DMS153 (cell line): ENCODE measurements at regions not wholly inside any gene's neighbourhood (a gene's known extent, or its start where the extent isn't known, plus 50 kb on each side); places are given as distances from the start of the nearest gene placed in this dataset.
A peak's percentile ranks its signal among the peaks of the same experiment; 100 is the strongest.

Experiments
- DNase-seq: peaks from one replicate; lab custom pipeline; 2025; lab: John Stamatoyannopoulos, UW

- no peak for DNase-seq
Observed at GRCh38 chr17:72390675-72391508, 270.1 kb downstream of the SOX9 start.

- no peak for DNase-seq
Observed at GRCh38 chr17:72392056-72393010, 271.5 kb downstream of the SOX9 start.

GRCh38 chr17:72393553-72393952 is 272.7 kb downstream of the SOX9 start:
- DNase-seq: no peak

GRCh38 chr17:72394531-72394930 is 273.7 kb downstream of the SOX9 start:
- DNase-seq: no peak

- no peak for DNase-seq
Observed at GRCh38 chr17:72396121-72396520, 275.3 kb downstream of the SOX9 start.

- no peak for DNase-seq
Observed at GRCh38 chr17:72397223-72397667, 276.4 kb downstream of the SOX9 start.

- no peak for DNase-seq
Observed at GRCh38 chr17:72397687-72398086, 276.9 kb downstream of the SOX9 start.

GRCh38 chr17:72399023-72399607 is 278.3 kb downstream of the SOX9 start:
- no peak for DNase-seq

GRCh38 chr17:72399608-72400487 is 279.0 kb downstream of the SOX9 start:
- DNase-seq: peak; percentile 50

GRCh38 chr17:72400488-72400827 is 279.6 kb downstream of the SOX9 start:
- no peak for DNase-seq

GRCh38 chr17:72400863-72401262 is 280.0 kb downstream of the SOX9 start:
- DNase-seq: no peak

- DNase-seq: no peak
Observed at GRCh38 chr17:72401883-72402726, 281.3 kb downstream of the SOX9 start.

GRCh38 chr17:72402727-72403210 is 281.9 kb downstream of the SOX9 start:
- no peak for DNase-seq

- no peak for DNase-seq
Observed at GRCh38 chr17:72403713-72404209, 282.9 kb downstream of the SOX9 start.

GRCh38 chr17:72404872-72405271 is 284.1 kb downstream of the SOX9 start:
- no peak for DNase-seq

GRCh38 chr17:72405662-72406230 is 284.9 kb downstream of the SOX9 start:
- no peak for DNase-seq

GRCh38 chr17:72406498-72406897 is 285.7 kb downstream of the SOX9 start:
- no peak for DNase-seq

GRCh38 chr17:72407336-72407909 is 286.6 kb downstream of the SOX9 start:
- peak; percentile 95 for DNase-seq

- peak; percentile 81 for DNase-seq
Observed at GRCh38 chr17:72407931-72408330, 287.1 kb downstream of the SOX9 start.
